Thymus (tissue), 11 donors: ENCODE measurements at regions not wholly inside any gene's neighbourhood (a gene's known extent, or its start where the extent isn't known, plus 50 kb on each side); places are given as distances from the start of the nearest gene placed in this dataset.

Source experiments
- DNase-seq, 9 donors: peaks; one replicate each; pipeline ENCODE4 v3.0.0-alpha.2; 2013; ENCODE audit warnings: low spot score in 9 of 9, low read depth in 6 of 9, missing footprints in 1 of 9
- H3K27ac ChIP-seq, 2 donors: one replicate each; pipeline ENCODE4 v1.5.1; 2013; ENCODE audit warnings: control low read depth in 1 of 2, low read depth in 1 of 2, low read length in 1 of 2, mild to moderate bottlenecking in 1 of 2, moderate library complexity in 1 of 2
- H3K27me3 ChIP-seq, 2 donors: one replicate each; pipeline ENCODE4 v1.5.1; 2013; ENCODE audit warnings: low read length in 1 of 2; ENCODE audit not compliant: control insufficient read depth in 2 of 2, insufficient read depth in 1 of 2
- H3K36me3 ChIP-seq, 2 donors: one replicate each; pipeline ENCODE4 v1.5.1; 2013; ENCODE audit warnings: low read length in 1 of 2, mild to moderate bottlenecking in 1 of 2, moderate library complexity in 1 of 2; ENCODE audit not compliant: control insufficient read depth in 2 of 2, insufficient read depth in 2 of 2
- H3K4me1 ChIP-seq, 2 donors: one replicate each; pipeline ENCODE4 v1.5.1; 2013; ENCODE audit warnings: low read length in 2 of 2; ENCODE audit not compliant: control insufficient read depth in 2 of 2, insufficient read depth in 2 of 2
- H3K4me3 ChIP-seq, 2 donors: one replicate each; pipeline ENCODE4 v1.5.1; 2013; ENCODE audit warnings: low read length in 2 of 2, control low read depth in 1 of 2, mild to moderate bottlenecking in 1 of 2
- H3K9me3 ChIP-seq, 2 donors: one replicate each; pipeline ENCODE4 v1.5.1; 2013; ENCODE audit warnings: low read length in 1 of 2, mild to moderate bottlenecking in 1 of 2; ENCODE audit not compliant: control insufficient read depth in 2 of 2, insufficient read depth in 1 of 2
- WGBS: extraction: QIAGEN DNeasy Blood & Tissue Kit; methylation state at CpG from one replicate; pipeline ENCODE4 v1.1.7; 2013; 5-methylcytosine and 5-hydroxymethylcytosine counted together
- donor health status: healthy.

DNA sequence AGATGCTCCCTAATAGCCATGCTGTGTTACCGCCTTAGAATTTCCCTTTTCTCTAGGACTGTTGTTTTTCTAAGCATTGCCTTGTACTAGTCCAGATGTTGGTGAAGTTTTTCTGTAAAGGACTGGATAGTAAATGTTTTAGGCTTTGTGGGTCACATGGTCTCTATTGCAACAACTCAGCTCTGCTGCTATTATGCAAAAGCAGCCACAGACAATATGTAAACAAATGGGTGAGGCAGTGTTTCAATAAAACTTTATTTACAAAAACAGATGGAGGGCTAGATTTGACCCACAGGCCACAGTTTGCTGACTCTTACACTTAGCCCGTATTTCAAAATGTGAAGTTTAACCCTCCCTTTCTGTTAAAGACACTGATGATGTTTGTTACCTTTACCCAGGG, 207.6 kb upstream of the MYLIP start:
- Histone ChIP-seq H3K27me3 (no peaks in the 10 kb centered on the region), H3K4me1 (no peaks in the 10 kb centered on the region), H3K36me3 (no peaks in the 10 kb centered on the region), H3K27ac (no peak overlapping the region), H3K4me3 (no peak overlapping the region), H3K9me3 (no peaks in the 10 kb centered on the region)
- DNase-seq = no peak
- 99% methylated on average over 2 of the region's 2 CpGs for WGBS

DNA sequence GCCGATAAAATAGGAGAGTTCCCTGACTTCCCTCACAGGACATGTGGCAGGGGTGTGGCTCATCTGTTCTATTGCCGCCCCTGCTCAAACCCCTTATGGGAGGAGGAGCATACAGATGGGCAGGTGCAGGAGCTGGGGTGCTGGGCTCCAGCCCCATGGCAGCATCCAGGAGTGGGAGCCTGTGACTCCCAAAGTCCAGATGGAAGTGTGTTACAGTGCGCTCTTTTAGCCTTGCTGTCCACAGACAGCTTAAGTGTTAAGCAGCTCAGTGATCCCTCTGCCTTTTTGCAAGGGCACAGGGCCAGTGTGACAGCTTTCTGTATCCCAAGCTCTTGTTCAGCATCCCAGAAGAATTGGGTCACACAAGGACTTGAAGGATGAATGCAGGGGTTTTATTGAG, 212.3 kb upstream of the MYLIP start:
- Histone ChIP-seq H3K27me3 (no peaks in the 10 kb centered on the region), H3K4me3 (no peak overlapping the region), H3K4me1 (no peaks in the 10 kb centered on the region), H3K9me3 (no peaks in the 10 kb centered on the region), H3K36me3 (no peaks in the 10 kb centered on the region), H3K27ac (no peak overlapping the region)
- WGBS = 97% methylated on average over 3 of the region's 3 CpGs
- no peak for DNase-seq

DNA sequence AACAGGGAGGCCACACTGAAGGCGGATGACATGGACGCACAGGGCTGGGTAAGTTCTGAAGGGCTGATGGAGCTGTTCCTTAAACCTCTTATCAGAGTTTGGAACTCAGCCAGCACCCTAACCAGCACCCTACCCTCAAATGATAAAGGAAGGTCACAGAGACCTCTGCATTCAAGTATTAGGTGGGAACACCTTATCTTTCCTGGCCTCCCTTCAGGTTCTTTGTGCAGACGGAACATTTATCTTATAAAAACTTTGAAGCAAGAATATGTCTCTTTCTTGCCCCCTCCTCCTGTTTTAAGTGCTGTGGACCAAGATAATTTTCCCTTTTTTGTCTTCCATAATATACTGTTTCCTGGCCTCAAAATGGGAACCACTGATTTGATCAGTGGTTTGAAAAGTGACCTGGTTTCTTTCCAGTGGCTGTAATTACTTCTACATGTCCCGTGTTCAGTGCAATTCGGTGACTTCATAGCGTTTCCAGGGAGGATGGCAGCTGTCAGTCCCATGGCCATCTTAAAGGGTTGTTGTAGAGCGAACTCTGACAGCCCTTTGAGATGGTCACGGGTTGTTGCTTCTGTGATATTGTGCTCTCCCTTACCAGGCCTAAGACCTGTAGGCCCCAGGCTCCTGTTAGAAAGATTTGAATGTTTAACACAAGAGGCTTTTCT, 213.2 kb upstream of the MYLIP start:
- H3K36me3 ChIP-seq = no peaks in the 10 kb centered on the region
- DNase-seq = no peak
- no peaks in the 10 kb centered on the region for H3K27me3 ChIP-seq
- H3K4me1 ChIP-seq = no peaks in the 10 kb centered on the region
- 97% methylated on average over 8 of the region's 8 CpGs for WGBS
- no peak overlapping the region for H3K27ac ChIP-seq
- no peak overlapping the region for H3K4me3 ChIP-seq
- no peaks in the 10 kb centered on the region for H3K9me3 ChIP-seq

DNA sequence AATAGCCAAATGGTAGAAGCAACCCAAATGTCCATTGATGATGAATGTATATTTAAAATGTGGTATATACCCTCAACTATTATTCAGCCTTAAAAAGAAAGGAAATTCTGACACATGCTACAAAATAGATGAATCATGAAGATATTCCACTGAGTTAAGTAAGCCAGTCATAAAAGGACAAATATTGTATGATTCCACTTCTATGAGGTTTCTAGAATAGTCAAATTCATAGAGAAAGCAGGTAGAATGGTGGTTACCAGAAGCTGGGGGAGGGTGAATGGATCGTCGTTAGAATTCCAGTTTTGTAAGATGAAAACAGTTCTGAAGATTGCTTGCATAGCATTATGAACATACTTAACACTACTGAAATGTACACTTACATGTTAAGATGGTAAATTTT, 214.3 kb upstream of the MYLIP start:
- no peaks in the 10 kb centered on the region for H3K9me3 ChIP-seq
- H3K4me1 ChIP-seq = no peaks in the 10 kb centered on the region
- no peak overlapping the region for H3K27ac ChIP-seq
- DNase-seq = no peak
- 97% methylated on average over 2 of the region's 2 CpGs for WGBS
- no peaks in the 10 kb centered on the region for H3K36me3 ChIP-seq
- H3K4me3 ChIP-seq = no peak overlapping the region
- no peaks in the 10 kb centered on the region for H3K27me3 ChIP-seq

DNA sequence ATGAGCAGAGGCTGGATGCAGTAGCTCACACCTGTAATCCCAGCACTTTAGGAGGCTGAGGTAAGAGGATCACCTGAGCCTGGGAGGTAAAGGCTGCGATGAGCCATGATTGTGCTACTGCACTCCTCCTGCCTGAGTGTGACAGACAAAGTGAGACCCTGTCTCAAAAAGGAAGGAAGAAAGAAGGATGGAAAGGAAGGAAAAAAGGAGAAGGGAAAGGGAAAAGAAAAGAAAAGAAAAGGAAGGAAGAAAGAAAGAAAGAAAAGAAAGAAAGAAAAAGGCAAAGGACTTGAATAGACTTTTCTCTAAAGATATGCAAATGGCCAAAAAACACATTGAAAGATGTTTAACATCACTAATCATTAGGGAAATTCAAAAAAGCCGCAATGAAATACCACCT, 215.3 kb upstream of the MYLIP start:
- H3K4me3 ChIP-seq = no peak overlapping the region
- H3K9me3 ChIP-seq = no peaks in the 10 kb centered on the region
- H3K4me1 ChIP-seq = no peaks in the 10 kb centered on the region
- WGBS = 97% methylated on average over 2 of the region's 2 CpGs
- no peak for DNase-seq
- H3K27me3 ChIP-seq = no peaks in the 10 kb centered on the region
- H3K36me3 ChIP-seq = no peaks in the 10 kb centered on the region
- no peak overlapping the region for H3K27ac ChIP-seq

DNA sequence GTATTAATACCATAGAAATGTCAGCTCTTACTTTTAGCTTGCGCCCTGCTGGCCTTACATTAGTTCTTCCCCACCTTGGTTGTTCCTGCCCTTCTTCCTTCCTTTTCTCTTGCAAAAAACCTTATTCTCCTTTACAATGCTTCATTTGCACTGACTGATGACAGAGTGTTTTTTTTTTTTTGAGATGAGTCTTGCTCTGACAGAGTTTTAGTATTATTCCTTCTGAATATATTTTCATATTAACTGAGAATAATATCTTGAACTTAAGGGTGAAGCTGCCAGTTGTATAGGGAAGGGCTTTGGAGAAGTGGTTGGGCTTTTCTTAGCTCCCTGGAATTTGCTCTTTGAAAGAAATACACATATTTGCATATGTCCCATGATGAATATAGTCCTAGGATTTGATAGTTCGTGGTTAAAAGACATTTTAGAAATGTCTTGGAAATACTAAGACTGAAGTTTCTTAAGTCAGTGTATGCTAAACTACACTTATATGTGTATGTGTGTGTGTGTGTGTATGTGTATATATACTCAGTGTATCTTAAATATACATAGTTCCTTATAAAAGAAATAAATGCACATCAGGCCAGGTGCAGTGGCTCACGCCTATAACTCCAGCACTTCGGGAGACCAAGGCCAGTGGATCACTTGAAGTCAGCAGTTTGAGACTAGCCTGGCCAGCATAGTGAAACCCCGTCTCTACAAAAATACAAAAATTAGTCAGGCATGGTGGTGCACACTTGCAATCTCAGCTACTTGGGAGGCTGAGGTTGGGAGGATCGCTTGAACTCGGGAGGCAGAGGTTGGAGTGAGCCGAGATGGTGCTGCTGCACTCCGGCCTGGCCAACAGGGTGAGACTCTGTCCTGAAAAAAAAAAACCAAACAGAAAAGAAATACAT, 216.1 kb upstream of the MYLIP start:
- Histone ChIP-seq H3K27me3 (no peaks in the 10 kb centered on the region), H3K4me1 (no peaks in the 10 kb centered on the region), H3K27ac (no peak overlapping the region), H3K36me3 (no peaks in the 10 kb centered on the region), H3K9me3 (no peaks in the 10 kb centered on the region), H3K4me3 (no peak overlapping the region)
- DNase-seq = no peak
- WGBS = 98% methylated on average over 9 of the region's 9 CpGs

DNA sequence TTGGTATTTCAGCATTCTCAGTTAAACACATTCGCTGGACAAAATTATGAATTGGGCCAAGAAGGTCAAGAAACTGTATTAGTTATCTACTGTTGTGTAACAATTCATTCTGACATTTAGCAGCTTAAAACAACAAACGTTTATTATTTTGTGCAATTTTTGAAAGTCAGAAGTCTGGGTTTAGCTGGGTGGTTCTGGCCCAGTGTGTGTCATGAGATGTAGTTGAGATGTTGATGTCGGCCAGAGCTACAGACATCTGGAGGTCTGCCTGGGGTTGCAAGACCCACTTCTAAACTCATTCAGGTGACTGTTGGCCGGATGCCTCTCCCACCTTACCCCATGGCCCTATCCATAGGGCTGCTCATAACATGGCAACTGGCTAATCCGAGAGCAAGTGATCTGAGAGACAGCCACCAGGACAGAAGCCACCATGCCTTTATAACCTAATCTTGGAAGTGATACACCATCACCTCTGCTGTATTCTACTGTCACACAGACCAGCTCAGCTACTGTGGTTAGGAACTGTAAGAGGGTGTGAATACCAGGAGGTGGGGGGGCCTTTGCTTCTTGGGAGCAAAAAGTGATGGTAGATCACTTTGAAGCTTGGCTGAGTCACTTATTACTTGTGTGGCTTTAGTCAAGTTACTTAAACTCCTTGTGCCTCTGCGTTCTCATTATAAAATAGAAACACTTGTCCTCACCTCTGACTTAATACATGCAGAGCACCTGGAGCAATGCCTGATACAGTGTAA, 217.0 kb upstream of the MYLIP start:
- Histone ChIP-seq H3K4me3 (no peak overlapping the region), H3K9me3 (no peaks in the 10 kb centered on the region), H3K4me1 (no peaks in the 10 kb centered on the region), H3K36me3 (no peaks in the 10 kb centered on the region), H3K27me3 (no peaks in the 10 kb centered on the region), H3K27ac (no peak overlapping the region)
- no peak for DNase-seq
- 98% methylated on average over 6 of the region's 6 CpGs for WGBS

DNA sequence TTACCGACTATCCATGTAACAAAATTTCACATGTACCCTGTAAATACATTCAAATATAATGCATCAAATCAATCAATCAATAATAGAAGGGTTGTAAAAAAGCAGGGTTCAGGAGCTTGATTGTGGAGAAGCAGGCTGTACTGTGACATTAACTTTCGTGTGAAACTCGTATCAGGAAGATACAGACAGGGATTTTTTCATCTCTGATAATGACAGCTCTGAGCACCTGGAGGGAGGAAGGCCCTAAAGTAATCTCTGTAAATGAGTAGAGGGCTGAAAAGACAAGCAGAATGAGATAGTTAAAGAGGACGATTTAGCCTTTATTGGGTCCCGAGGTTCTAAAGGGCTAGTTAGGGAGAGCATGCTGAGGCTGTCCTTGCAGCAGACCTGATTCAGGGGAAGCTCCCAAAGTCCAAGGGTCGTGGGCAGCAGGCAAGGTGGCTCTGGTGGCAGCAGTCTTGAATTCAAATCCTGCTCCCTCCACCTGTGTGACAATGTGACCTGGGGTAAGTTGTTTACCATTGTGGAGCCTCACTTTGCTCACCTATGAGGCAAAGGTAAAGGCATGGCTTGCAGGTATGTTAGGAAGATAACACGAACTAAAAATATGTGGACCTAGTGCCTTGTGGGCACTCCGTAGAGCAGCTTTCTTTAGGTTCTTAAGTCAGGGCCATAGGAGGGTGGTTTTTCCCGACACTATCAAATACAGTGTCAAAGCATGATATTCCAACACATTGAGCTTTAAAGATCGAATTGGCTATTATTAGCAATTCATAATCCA, 219.4 kb upstream of the MYLIP start:
- no peak for DNase-seq
- Histone ChIP-seq H3K36me3 (no peaks in the 10 kb centered on the region), H3K4me1 (no peaks in the 10 kb centered on the region), H3K4me3 (no peak overlapping the region), H3K27me3 (no peaks in the 10 kb centered on the region), H3K27ac (no peak overlapping the region), H3K9me3 (no peaks in the 10 kb centered on the region)
- WGBS = 92% methylated on average over 10 of the region's 10 CpGs
